B cell (primary cell): ENCODE measurements at regions not wholly inside any gene's neighbourhood (a gene's known extent, or its start where the extent isn't known, plus 50 kb on each side); places are given as distances from the start of the nearest gene placed in this dataset.

ENCODE experiments used
- CTCF ChIP-seq: fragments of 200-600 bp; IDR thresholded peaks from one replicate; pipeline ENCODE4 v1.8.0; 2022; ENCODE audit warnings: antibody characterized with exemption, mild to moderate bottlenecking
- EZH2 ChIP-seq: IDR thresholded peaks from 2 replicates; pipeline ENCODE4 v1.6.1; 2012; ENCODE audit warnings: borderline replicate concordance, low read depth, mild to moderate bottlenecking, moderate library complexity, low read length; ENCODE audit not compliant: insufficient read depth, poor library complexity, severe bottlenecking

DNA sequence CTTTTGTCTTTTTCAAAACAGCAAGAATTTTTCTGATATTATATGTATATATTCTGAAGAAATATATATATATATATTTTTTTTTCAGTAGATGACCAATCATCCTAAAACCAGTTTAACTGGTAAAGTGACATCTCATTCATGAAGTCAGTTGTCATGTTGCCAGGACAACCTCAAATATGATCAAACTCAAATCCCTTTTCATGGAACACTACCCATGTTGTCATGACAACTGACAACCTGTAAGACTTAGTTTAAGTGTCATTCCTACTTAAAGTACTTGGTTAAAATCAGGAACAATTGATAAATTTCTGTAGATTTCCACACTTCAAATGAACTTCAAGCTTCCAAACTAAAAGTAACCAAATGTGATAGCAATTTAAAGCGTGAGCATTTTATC is 101.8 kb upstream of the ERBB4 start:
- TF ChIP-seq CTCF (no peak), EZH2 (no peak)
